Nephron progenitor cell (in vitro differentiated cells): ENCODE measurements at regions not wholly inside any gene's neighbourhood (a gene's known extent, or its start where the extent isn't known, plus 50 kb on each side); places are given as distances from the start of the nearest gene placed in this dataset.
"Not testable (repeated sequence)": the region's sequence is repeated elsewhere in the genome, so short reads cannot be mapped to it uniquely, and the experiment has no call there.

Source experiments
- DNase-seq: peaks from one replicate; pipeline ENCODE4 v3.0.0; 2021
- H3K27ac Mint-ChIP-seq: 2 replicates; pipeline ENCODE4 v1.8.0; 2021; ENCODE audit warnings: mild to moderate bottlenecking, moderate library complexity, mixed read lengths
- H3K27me3 Mint-ChIP-seq: 2 replicates; pipeline ENCODE4 v1.8.0; 2021; ENCODE audit warnings: mild to moderate bottlenecking, low read depth, mixed read lengths; ENCODE audit not compliant: poor library complexity
- H3K36me3 Mint-ChIP-seq: 2 replicates; pipeline ENCODE4 v1.8.0; 2021; ENCODE audit warnings: low read depth, mixed read lengths
- H3K4me1 Mint-ChIP-seq: 2 replicates; pipeline ENCODE4 v1.8.0; 2021; ENCODE audit warnings: mixed read lengths
- H3K4me3 Mint-ChIP-seq: 2 replicates; pipeline ENCODE4 v1.8.0; 2021; ENCODE audit warnings: mild to moderate bottlenecking, moderate library complexity, mixed read lengths
- H3K9me3 Mint-ChIP-seq: 2 replicates; pipeline ENCODE4 v1.8.0; 2021; ENCODE audit warnings: mild to moderate bottlenecking, moderate library complexity, mixed read lengths
- TF ChIP-seq, protein P1 (sequence below): fragments of 200-600 bp; sonication (generic); IDR thresholded peaks from 2 replicates; pipeline ENCODE4 v1.5.0; 2021; ENCODE audit warnings: antibody characterized with exemption

DNA sequence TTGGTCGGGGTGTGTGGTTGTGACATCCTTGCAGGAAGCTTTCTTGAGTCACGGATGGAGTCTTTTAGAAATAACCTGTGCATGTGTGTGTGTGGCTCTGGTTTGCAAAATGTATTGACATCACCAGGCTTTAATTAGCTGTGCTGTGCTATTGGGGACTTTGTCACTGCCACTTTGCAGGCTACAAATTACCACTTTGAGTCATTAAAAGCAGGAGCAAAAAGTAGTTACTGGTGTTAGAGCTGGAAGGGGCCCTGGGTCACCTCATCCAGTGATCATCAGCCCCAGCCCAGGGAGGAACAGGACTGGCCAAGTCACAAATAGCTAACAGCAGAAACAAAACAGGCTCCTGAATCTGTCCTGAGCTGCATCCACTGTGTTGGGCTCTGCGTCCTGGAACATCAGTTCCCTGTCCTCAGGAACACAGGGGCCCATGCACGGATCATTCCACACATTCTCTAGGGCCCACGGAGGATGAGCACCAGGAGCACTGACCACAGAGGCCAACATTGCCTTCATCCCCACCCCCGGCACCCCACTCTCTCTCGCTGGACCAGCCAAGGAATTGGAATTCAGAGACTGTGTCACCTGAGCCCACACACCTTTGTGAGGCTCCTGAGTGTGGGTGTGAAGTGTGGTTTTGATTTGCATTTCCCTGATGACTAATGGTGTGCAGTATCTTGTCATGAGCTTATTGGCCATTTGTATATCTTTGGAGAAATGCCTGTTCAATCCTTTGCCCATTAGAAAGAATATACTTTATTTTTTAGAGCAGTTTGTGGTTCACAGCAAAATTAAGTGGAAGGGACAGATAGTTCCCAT lies 280.1 kb upstream of the C1orf174 start:
- peaks cover 6% of the 10 kb centered on the region for H3K27me3 Mint-ChIP-seq
- no peaks in the 10 kb centered on the region for H3K36me3 Mint-ChIP-seq
- TF ChIP-seq, protein P1, sequence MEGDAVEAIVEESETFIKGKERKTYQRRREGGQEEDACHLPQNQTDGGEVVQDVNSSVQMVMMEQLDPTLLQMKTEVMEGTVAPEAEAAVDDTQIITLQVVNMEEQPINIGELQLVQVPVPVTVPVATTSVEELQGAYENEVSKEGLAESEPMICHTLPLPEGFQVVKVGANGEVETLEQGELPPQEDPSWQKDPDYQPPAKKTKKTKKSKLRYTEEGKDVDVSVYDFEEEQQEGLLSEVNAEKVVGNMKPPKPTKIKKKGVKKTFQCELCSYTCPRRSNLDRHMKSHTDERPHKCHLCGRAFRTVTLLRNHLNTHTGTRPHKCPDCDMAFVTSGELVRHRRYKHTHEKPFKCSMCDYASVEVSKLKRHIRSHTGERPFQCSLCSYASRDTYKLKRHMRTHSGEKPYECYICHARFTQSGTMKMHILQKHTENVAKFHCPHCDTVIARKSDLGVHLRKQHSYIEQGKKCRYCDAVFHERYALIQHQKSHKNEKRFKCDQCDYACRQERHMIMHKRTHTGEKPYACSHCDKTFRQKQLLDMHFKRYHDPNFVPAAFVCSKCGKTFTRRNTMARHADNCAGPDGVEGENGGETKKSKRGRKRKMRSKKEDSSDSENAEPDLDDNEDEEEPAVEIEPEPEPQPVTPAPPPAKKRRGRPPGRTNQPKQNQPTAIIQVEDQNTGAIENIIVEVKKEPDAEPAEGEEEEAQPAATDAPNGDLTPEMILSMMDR, result no peak
- DNase-seq, result no peak
- H3K4me3 Mint-ChIP-seq, result no peak overlapping the region
- H3K27ac Mint-ChIP-seq, result no peak overlapping the region
- no peaks in the 10 kb centered on the region for H3K4me1 Mint-ChIP-seq
- no peaks in the 10 kb centered on the region for H3K9me3 Mint-ChIP-seq

DNA sequence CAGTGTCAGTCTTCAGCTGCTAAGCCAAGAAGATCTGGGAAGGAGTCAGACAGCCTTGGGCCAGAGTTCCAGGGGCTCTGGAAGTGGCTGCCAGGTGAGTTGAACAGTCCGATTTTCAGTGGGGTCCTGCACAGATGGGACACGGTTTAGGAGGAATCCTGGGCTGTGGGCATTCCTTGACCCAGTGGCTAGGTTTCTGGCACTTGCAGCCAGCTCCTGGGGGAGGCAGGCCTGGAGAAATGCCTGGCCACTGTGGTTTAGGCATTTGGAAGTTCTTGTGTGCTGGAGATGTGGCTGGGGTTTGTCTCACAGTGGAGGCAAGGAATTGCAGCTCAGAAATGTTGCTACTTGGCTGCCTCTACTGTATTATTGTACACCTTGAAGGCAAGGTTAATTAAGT lies 286.4 kb upstream of the C1orf174 start:
- DNase-seq, H3K27ac Mint-ChIP-seq, H3K4me1 Mint-ChIP-seq, H3K27me3 Mint-ChIP-seq, H3K4me3 Mint-ChIP-seq, H3K36me3 Mint-ChIP-seq: not testable (repeated sequence)
- peaks cover 20% of the 10 kb centered on the region for H3K9me3 Mint-ChIP-seq

DNA sequence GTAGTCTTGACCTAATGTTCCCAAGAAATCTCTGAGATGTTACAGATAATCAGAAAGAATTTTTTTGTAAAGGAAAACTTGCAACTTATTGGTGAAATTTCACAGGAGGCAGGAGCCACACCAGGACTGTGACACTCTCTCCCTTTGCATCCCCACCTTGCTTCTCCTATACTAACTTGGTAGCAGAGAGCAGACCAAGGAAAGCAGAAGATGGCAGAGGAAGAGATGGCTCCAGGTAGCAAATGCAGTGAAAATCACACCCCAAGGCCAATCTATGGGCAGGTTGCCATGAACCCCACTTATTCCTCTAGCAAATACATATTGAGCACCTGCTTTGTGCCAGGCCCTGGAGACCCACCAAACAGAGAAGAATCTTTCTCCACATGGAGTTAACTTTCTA lies 303.4 kb upstream of the C1orf174 start:
- peaks cover 36% of the 10 kb centered on the region for H3K9me3 Mint-ChIP-seq
- DNase-seq, result no peak
- H3K27ac Mint-ChIP-seq, result no peak overlapping the region
- TF ChIP-seq, protein P1, result no peak
- no peaks in the 10 kb centered on the region for H3K36me3 Mint-ChIP-seq
- no peaks in the 10 kb centered on the region for H3K27me3 Mint-ChIP-seq
- H3K4me3 Mint-ChIP-seq, result no peak overlapping the region
- H3K4me1 Mint-ChIP-seq, result no peaks in the 10 kb centered on the region

DNA sequence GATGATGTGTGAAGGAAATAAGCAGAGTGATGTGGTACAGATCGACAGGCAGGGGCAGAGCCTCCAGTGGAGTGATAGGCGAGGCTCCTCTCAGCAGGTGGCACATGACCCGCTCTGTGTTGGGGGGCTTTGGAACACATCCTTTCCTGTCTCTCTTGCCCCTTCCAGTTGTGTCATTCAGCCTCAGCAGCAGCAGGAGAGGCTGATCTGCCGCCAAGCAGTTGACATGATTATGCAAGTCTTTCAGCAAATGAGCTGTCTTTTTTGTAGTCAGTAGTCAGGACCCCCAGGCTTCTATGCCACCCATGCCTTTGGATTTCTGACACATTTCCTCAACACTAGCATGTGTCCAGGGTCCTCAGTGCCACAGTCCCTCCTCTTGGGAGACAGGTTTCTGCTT lies 307.1 kb upstream of the C1orf174 start:
- H3K4me1 Mint-ChIP-seq, result peaks cover 8% of the 10 kb centered on the region
- H3K4me3 Mint-ChIP-seq, result no peak overlapping the region
- peaks cover 4% of the 10 kb centered on the region for H3K27me3 Mint-ChIP-seq
- H3K27ac Mint-ChIP-seq, result no peak overlapping the region
- peaks cover 27% of the 10 kb centered on the region for H3K9me3 Mint-ChIP-seq
- DNase-seq, result no peak
- H3K36me3 Mint-ChIP-seq, result no peaks in the 10 kb centered on the region
- TF ChIP-seq, protein P1, result no peak

DNA sequence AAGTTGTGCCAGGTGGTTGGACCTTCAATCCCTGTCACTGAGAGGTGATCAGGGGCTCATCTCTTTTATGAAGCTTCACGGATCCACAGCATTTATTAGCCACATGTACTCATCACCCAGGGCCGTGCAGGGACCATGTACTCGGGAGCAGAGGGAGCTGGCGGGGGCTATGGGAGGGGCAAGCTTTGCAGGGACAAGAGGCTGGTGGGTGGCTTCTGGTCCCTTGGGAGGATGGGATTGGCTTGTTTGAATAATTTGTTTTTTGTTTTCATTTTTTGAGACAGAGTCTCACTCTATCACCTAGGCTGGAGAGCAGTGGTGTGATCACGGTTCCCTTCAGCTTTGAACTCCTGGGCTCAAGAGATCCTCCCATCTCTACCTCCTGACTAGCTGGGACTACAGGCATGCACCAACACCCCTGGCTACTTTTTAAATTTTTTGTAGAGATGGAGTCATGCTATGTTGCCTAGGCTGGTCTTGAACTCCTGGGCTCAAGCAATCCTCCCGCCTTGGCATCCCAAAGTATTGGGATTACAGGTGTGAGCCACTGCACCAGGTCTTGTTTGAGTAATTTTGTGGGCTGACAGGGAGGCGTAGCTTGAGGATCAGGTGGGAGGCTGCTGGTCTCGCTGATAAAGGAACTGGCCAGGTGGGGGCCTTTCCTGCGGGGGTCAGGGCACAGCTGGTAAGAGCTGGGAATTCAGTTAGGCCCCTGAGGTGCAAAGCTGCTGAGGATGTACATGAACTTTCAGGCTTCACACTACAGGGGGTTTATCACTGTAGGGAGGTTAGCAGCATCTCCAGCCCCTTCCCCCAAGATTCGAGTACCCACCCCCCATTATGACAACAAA lies 308.0 kb upstream of the C1orf174 start:
- H3K4me1 Mint-ChIP-seq, result peaks cover 15% of the 10 kb centered on the region
- peaks cover 27% of the 10 kb centered on the region for H3K9me3 Mint-ChIP-seq
- DNase-seq, result no peak
- H3K36me3 Mint-ChIP-seq, result no peaks in the 10 kb centered on the region
- H3K4me3 Mint-ChIP-seq, result no peak overlapping the region
- TF ChIP-seq, protein P1, result no peak
- peaks cover 4% of the 10 kb centered on the region for H3K27me3 Mint-ChIP-seq
- no peak overlapping the region for H3K27ac Mint-ChIP-seq

DNA sequence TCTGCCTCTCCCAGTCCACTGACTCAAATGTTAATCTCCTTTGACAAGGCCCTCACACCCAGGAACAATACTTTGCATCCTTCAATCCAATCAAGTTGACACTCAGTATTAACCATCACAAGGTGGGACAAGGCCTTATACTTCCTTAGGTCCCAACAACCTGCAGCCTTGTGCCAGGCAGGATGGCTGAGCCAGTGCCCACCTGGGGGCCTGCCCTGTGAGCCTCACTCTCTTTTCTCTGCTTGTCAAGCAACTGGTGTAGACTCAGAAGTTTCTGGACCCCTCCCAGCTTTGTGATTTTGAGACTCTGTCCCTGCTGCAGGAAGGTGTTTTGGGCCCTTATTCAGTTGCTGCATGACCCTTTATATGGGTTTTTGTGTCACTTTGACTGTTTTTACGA lies 310.0 kb upstream of the C1orf174 start:
- Mint-ChIP-seq H3K9me3 (peaks cover 13% of the 10 kb centered on the region), H3K36me3 (no peaks in the 10 kb centered on the region), H3K4me1 (peaks cover 33% of the 10 kb centered on the region), H3K4me3 (no peak overlapping the region), H3K27ac (no peak overlapping the region), H3K27me3 (peaks cover 4% of the 10 kb centered on the region)
- TF ChIP-seq, protein P1, result no peak
- DNase-seq, result no peak
